ENCODE measurements at regions not wholly inside any gene's neighbourhood (a gene's known extent, or its start where the extent isn't known, plus 50 kb on each side); places are given as distances from the start of the nearest gene placed in this dataset.

- Mint-ChIP-seq H3K27me3 (no peaks in the 10 kb centered on the region), H3K27ac (no peak overlapping the region), H3K4me3 (no peak overlapping the region), H3K4me1 (no peaks in the 10 kb centered on the region), H3K9me3 (peaks cover 0 to 6% of the 10 kb centered on the region in 2 donors)
- DNase-seq: no peak
- ATAC-seq: no peak
These were observed 522.5 kb downstream of the TYW1 start for GRCh38 chr7:67519171-67519570.

DNA sequence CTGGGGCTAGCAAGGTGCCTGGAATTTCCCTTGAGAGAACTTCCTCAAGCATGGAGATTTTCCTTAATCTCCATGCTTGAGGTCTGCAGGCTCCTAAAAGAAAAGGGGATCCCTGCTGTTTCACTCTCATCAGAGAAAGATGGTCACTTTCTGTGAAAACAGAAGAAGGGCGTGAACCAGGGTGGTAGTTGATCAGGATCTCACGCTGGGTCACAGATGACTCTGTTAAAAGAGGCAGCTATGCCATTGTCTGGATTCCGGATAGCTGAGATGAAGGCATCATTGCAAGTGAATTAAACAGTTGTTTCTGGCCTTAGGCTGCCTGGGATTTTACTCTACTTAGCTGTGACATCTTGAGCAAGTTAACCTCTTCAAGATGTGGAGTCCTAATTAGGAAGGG lies 525.9 kb downstream of the TYW1 start:
- no peaks in the 10 kb centered on the region for H3K4me1 Mint-ChIP-seq
- H3K9me3 Mint-ChIP-seq: peaks cover 0 to 6% of the 10 kb centered on the region in 2 donors
- DNase-seq (no peak), ATAC-seq (no peak)
- no peak overlapping the region for H3K4me3 Mint-ChIP-seq
- H3K27me3 Mint-ChIP-seq: no peaks in the 10 kb centered on the region
- H3K27ac Mint-ChIP-seq: no peak overlapping the region

- Mint-ChIP-seq H3K27ac (no peak overlapping the region), H3K27me3 (no peaks in the 10 kb centered on the region)
These were observed 527.1 kb downstream of the TYW1 start for GRCh38 chr7:67523713-67524112.

DNA sequence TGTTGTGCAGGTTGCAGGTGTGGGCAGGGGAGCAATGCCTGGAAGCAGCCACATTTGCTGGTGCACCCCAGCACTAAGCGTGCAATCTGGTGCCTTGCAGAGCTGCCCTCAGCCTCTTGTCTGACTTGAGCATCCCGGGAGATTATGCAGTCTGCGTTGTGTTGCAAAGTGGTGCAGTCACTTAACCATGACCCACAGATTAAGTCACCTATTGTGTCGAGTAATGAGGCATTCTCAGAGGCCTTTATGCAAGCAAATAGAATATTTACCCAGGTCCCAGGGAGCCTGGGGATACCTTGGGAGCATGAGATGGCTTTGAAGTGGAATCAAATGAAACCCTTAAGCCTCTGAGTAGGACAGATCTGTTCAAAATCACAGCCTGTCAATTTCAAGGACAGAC lies 529.0 kb downstream of the TYW1 start:
- ATAC-seq (no peak), DNase-seq (no peak)
- Mint-ChIP-seq H3K4me1 (no peaks in the 10 kb centered on the region), H3K4me3 (no peak overlapping the region), H3K27me3 (no peaks in the 10 kb centered on the region), H3K9me3 (no peaks in the 10 kb centered on the region), H3K27ac (no peak overlapping the region)

More at GRCh38 chr7:67523713-67524112, 527.1 kb downstream of the TYW1 start:
- DNase-seq (no peak), ATAC-seq (no peak)
- H3K9me3 Mint-ChIP-seq: peaks cover 0 to 6% of the 10 kb centered on the region in 2 donors
- no peaks in the 10 kb centered on the region for H3K4me1 Mint-ChIP-seq
- H3K4me3 Mint-ChIP-seq: no peak overlapping the region

GRCh38 chr7:67535241-67535989 lies 538.8 kb downstream of the TYW1 start:
- Mint-ChIP-seq H3K9me3 (peaks cover 8 to 9% of the 10 kb centered on the region in 2 donors), H3K4me1 (no peaks in the 10 kb centered on the region), H3K4me3 (no peak overlapping the region)

DNA sequence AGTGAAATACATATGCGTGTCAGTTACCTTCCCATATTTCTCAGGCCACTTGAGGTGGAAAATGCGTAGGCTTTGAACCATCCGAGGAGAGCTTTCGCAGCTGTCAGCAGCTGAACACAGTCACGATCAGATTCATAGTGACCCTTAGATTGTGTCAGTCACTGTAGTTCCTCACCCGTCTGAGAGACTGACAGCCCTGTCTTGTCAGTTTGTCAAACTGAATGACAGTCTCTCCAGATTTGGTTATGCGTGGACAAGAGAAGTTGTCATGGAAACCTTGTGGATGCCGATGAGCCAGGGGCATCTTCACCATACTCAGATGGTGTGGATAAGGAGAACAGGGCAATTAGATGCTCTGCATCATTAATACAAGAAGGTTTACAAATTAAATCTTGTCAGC lies 546.3 kb downstream of the TYW1 start:
- Mint-ChIP-seq H3K4me1 (no peaks in the 10 kb centered on the region), H3K9me3 (peaks cover 0 to 6% of the 10 kb centered on the region in 2 donors), H3K4me3 (no peak overlapping the region), H3K27me3 (no peaks in the 10 kb centered on the region), H3K27ac (no peak overlapping the region)
- DNase-seq (no peak), ATAC-seq (no peak)

More at GRCh38 chr7:67535241-67535989, 538.8 kb downstream of the TYW1 start:
- Mint-ChIP-seq H3K27ac (no peak overlapping the region), H3K27me3 (no peaks in the 10 kb centered on the region)
- no peak for DNase-seq
- ATAC-seq: no peak

DNA sequence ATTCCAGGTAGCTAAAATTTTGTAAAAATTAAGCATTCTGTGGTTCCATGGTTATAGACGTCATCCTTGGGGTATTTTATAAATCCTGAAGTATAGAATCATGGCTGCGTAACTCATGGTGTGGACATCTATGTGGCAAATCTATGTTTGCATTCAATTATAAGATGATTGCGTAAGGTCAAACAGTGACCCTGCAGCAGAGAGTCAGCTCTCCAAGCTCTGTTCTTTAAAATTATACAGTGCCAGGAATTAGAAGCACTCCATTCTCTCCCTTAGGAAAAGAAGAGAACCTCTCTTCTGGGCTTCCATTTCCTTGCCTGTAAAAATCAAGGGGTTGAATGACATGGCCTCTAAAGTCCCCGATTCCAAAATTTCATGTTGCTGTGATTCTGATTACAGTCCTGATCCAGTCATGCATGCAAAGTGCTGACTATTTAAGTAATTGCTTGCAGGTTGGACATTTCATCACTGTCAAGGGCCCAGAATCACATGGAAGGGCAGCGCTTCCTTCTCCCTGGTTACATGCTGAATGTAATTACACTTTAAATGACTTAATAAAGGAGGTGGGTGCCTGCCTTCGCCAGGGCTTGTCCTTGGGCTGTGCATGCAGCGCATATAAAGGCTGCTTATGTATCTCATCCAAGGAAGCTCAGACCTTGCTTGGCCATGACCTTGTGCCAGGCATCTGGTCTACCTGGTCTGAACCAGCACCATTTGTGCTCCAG lies 550.7 kb downstream of the TYW1 start:
- Mint-ChIP-seq H3K4me3 (no peak overlapping the region), H3K27me3 (no peaks in the 10 kb centered on the region), H3K9me3 (peaks cover 5 to 23% of the 10 kb centered on the region in 2 donors), H3K27ac (no peak overlapping the region), H3K4me1 (no peaks in the 10 kb centered on the region)
- ATAC-seq: no peak
- DNase-seq: no peak

DNA sequence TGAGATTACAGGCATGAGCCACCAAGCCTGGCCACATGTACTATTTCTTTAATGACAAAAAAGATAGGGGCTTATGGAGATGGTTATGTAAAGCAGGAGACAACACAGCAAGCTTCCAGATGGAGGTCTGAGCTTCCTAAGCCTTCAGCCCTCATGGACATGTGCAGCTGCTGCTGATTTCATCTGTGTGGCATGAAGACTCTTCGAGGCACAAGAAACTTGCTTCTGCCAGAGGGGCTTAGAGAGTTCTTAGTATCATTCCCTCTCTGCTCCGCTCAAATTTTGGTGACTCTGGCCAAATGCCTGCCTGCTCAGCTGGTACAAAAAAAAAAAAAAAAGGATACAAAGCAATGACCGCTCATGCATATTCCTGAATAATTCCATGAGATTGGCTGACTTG lies 552.5 kb downstream of the TYW1 start:
- H3K9me3 Mint-ChIP-seq: peaks cover 5 to 28% of the 10 kb centered on the region in 2 donors
- no peak overlapping the region for H3K4me3 Mint-ChIP-seq
- H3K27me3 Mint-ChIP-seq: no peaks in the 10 kb centered on the region
- DNase-seq: no peak
- H3K27ac Mint-ChIP-seq: no peak overlapping the region
- no peak for ATAC-seq
- no peaks in the 10 kb centered on the region for H3K4me1 Mint-ChIP-seq

DNA sequence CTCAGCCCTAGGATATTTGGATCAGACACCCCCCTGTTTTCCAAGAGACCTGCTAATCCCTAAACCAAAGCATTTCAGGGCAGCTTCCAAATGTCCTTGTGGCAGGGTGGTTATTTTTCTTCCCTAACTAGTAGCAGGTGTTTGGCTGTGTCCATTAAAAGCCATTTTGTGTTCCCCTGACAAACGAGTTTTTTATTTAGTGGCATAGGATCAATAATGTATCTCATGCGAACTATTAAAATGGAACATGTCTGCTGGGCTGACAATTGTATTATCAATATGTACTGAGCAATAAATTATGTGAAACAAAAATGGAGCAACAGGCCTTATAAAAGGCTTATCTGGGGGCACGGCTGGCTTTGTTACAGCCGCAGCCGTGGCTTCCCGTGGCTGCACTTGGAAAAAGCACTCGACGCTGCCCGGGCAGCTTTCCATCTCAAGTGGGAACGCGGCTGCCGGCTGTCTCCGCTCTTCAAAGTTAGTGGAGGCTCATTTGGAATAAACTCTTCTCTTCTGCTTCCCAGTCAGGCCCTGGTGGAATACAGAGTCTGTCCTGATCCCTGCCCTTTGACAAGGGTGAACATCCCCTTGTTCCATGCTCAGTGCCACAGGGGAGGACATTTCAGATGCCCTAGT lies 554.3 kb downstream of the TYW1 start:
- no peak for DNase-seq
- Mint-ChIP-seq H3K4me1 (no peaks in the 10 kb centered on the region), H3K4me3 (no peak overlapping the region), H3K27me3 (no peaks in the 10 kb centered on the region), H3K27ac (no peak overlapping the region), H3K9me3 (peaks cover 5 to 31% of the 10 kb centered on the region in 2 donors)
- ATAC-seq: no peak

- Mint-ChIP-seq H3K9me3 (peaks cover 5 to 31% of the 10 kb centered on the region in 2 donors), H3K4me3 (no peak overlapping the region), H3K27ac (no peak overlapping the region), H3K27me3 (no peaks in the 10 kb centered on the region), H3K4me1 (no peaks in the 10 kb centered on the region)
- DNase-seq (no peak), ATAC-seq (no peak)
These were observed 556.1 kb downstream of the TYW1 start for GRCh38 chr7:67552738-67553137.

DNA sequence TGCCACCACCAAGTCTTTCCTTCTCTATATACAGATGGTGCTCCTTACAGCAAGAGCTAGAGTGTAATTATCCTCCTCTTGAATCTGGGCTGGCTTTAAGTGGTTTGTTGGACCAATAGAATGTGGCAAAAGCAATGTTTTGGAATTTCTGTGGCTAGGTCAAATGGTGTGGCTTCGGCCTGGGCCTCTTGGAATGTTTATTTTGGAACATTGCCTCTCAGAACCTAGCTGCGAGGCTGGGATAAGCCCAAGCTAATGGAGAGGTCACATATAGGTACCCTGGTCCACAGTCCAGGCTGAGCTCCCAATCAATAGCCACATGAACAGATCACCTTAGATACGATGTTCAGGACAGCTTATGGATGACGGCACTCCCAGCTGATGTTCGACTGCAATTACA lies 556.7 kb downstream of the TYW1 start:
- no peaks in the 10 kb centered on the region for H3K27me3 Mint-ChIP-seq
- no peak for DNase-seq
- no peak overlapping the region for H3K4me3 Mint-ChIP-seq
- H3K9me3 Mint-ChIP-seq: peaks cover 3 to 27% of the 10 kb centered on the region in 2 donors
- no peaks in the 10 kb centered on the region for H3K4me1 Mint-ChIP-seq
- ATAC-seq: no peak
- no peak overlapping the region for H3K27ac Mint-ChIP-seq

DNA sequence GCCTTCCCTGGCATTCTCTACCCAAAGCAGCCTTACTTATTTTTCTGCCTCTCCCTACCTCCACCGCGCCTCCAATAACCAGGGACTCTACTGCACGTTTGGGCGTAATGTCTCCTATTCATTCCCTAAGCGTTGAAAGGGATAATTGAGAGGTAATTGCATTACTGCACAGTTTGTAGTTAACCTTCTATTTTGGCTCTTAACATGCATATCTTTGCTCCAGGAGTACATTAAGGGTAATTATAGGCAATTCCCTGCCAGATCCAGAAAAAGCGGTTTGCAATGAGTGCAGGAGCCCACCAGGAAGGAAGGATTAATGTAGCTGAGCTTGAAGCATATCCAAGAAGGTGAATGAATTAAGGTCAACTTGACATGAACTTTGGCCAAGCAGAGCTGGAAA lies 558.4 kb downstream of the TYW1 start:
- H3K9me3 Mint-ChIP-seq: peaks cover 8 to 30% of the 10 kb centered on the region in 2 donors
- H3K27me3 Mint-ChIP-seq: no peaks in the 10 kb centered on the region
- ATAC-seq (no peak), DNase-seq (no peak)
- H3K4me3 Mint-ChIP-seq: no peak overlapping the region
- no peaks in the 10 kb centered on the region for H3K4me1 Mint-ChIP-seq
- no peak overlapping the region for H3K27ac Mint-ChIP-seq

- Mint-ChIP-seq H3K4me3 (no peak overlapping the region), H3K4me1 (no peaks in the 10 kb centered on the region), H3K27me3 (no peaks in the 10 kb centered on the region), H3K27ac (no peak overlapping the region), H3K9me3 (peaks cover 6 to 17% of the 10 kb centered on the region in 2 donors)
- no peak for ATAC-seq
- DNase-seq: no peak
These were observed 568.3 kb downstream of the TYW1 start for GRCh38 chr7:67564959-67565358.

- no peaks in the 10 kb centered on the region for H3K27me3 Mint-ChIP-seq
- H3K4me3 Mint-ChIP-seq: no peak overlapping the region
- ATAC-seq: no peak
- no peak for DNase-seq
- H3K27ac Mint-ChIP-seq: no peak overlapping the region
- peaks cover 12 to 25% of the 10 kb centered on the region in 2 donors for H3K9me3 Mint-ChIP-seq
- no peaks in the 10 kb centered on the region for H3K4me1 Mint-ChIP-seq
These were observed 569.5 kb downstream of the TYW1 start for GRCh38 chr7:67566101-67566500.

GRCh38 chr7:67571026-67571545 lies 574.5 kb downstream of the TYW1 start:
- no peaks in the 10 kb centered on the region for H3K4me1 Mint-ChIP-seq
- ATAC-seq: no peak

GRCh38 chr7:67573639-67574038 lies 577.0 kb downstream of the TYW1 start:
- H3K4me3 Mint-ChIP-seq: no peak overlapping the region
- H3K9me3 Mint-ChIP-seq: peaks cover 7 to 15% of the 10 kb centered on the region in 2 donors
- H3K27me3 Mint-ChIP-seq: no peaks in the 10 kb centered on the region
- no peak for ATAC-seq
- no peak for DNase-seq
- H3K4me1 Mint-ChIP-seq: no peaks in the 10 kb centered on the region
- no peak overlapping the region for H3K27ac Mint-ChIP-seq

More at GRCh38 chr7:67571026-67571545, 574.5 kb downstream of the TYW1 start:
- Mint-ChIP-seq H3K27ac (no peak overlapping the region), H3K4me3 (no peak overlapping the region), H3K9me3 (peaks cover 7 to 12% of the 10 kb centered on the region in 2 donors), H3K27me3 (no peaks in the 10 kb centered on the region)
- DNase-seq: no peak

Data from stimulated activated naive CD8-positive, alpha-beta T cell treated with anti-CD3 and anti-CD28 coated beads, Interleukin-15, amount 100 ng/mL, for 72 hours (primary cell).